ENCODE measurements at regions not wholly inside any gene's neighbourhood (a gene's known extent, or its start where the extent isn't known, plus 50 kb on each side); places are given as distances from the start of the nearest gene placed in this dataset.

DNA sequence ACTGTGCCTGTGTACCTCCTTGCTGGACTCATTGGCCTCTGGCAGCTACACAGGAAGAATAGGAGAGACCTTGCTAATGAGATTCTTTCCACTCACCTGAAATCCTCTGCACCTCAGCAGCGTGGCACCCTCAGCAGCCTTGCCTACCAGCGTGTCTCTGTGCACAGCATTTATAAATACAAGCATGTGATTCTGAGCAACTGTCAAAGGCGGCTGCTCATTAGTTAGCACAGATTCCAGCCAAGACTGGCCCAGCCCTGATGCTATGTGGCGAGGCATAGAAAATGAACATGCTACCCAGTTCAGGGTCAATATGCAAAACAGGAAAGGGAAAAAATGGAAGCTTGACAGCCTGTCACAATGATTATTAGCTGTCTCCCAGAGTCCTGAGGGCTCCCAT lies 298.0 kb downstream of the C4orf33 start:
- TF ChIP-seq, protein P1, sequence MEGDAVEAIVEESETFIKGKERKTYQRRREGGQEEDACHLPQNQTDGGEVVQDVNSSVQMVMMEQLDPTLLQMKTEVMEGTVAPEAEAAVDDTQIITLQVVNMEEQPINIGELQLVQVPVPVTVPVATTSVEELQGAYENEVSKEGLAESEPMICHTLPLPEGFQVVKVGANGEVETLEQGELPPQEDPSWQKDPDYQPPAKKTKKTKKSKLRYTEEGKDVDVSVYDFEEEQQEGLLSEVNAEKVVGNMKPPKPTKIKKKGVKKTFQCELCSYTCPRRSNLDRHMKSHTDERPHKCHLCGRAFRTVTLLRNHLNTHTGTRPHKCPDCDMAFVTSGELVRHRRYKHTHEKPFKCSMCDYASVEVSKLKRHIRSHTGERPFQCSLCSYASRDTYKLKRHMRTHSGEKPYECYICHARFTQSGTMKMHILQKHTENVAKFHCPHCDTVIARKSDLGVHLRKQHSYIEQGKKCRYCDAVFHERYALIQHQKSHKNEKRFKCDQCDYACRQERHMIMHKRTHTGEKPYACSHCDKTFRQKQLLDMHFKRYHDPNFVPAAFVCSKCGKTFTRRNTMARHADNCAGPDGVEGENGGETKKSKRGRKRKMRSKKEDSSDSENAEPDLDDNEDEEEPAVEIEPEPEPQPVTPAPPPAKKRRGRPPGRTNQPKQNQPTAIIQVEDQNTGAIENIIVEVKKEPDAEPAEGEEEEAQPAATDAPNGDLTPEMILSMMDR (IDR thresholded peaks at IDR 0.05), result no peak
- no peak for TF ChIP-seq POLR2A (IDR thresholded peaks at IDR 0.05)
